Neural progenitor cell (in vitro differentiated cells): ENCODE measurements at regions not wholly inside any gene's neighbourhood (a gene's known extent, or its start where the extent isn't known, plus 50 kb on each side); places are given as distances from the start of the nearest gene placed in this dataset.

Source experiments
- CTCF ChIP-seq: fragments of 200-600 bp; sonication (generic); IDR thresholded peaks from 2 replicates; pipeline ENCODE4 v1.5.1; 2017; ENCODE audit warnings: antibody characterized with exemption, mild to moderate bottlenecking
- EZH2 ChIP-seq: fragments of 200-600 bp; sonication (generic); IDR thresholded peaks from 2 replicates; pipeline ENCODE4 v1.6.1; 2017; ENCODE audit warnings: antibody characterized with exemption, mild to moderate bottlenecking, moderate library complexity

DNA sequence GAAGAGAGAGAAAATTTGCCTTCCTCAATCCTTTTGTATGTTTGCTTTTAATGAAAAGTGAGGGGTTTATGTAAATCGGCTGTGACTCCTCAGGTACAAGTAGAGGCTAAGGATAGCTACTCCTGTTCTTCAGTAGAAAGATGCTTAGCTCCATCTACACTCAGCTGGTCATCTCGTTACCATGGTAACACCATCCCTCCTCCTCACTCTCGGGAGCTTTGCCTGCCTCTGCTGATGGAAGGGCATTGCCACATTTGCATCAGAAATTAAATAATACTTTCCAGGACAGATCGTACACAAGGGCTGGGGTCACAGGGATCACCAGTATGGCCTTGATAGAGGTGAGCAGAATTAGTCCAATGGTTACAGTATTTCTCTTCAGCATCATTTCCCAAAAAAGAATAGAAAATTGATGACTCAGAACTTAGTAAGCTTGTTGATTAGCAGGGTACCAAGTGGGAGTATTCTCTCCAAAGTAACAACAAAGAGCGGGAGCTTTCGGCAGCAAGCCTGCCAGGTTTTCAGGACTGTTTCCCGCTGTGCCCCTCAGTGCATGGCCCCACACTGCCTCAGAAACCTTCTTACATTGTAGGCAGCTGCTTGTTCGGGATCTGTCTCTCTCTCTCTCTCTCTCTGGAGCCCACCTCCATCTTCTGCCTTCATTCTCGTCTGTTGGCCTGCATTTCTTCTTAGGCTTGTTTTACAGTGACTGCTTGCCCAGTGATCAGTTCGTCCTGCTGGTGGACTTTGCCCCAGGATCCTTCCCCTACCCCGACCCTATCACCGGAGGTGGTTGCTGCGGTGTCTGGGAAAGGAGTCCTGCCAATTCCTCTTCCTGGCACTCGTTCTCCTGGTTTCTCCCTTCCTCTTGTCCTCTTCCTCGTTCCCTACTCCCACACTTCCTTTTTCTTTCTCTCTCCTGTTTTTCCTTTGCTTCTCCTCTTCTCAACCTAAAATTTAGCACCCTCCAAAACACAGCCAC is 51.9 kb upstream of the SNAPC3 start:
- TF ChIP-seq EZH2 (no peak), CTCF (no peak)
